ENCODE measurements at regions not wholly inside any gene's neighbourhood (a gene's known extent, or its start where the extent isn't known, plus 50 kb on each side); places are given as distances from the start of the nearest gene placed in this dataset.

- H3K36me3 Mint-ChIP-seq (ENCODE audit: insufficient read depth, unreplicated experiment), result no peaks in the 10 kb centered on the region
- Histone ChIP-seq H3K27me3 (replicated peaks; ENCODE audit: control insufficient read depth, insufficient read depth, low read length) (no peaks in the 10 kb centered on the region), H3K36me3 (ENCODE audit: control insufficient read depth, insufficient read depth, low read length) (no peaks in the 10 kb centered on the region), H3K9me3 (no peaks in the 10 kb centered on the region), H3K4me1 (no peaks in the 10 kb centered on the region), H3K4me3 (ENCODE audit: low read depth, low read length) (no peak overlapping the region)
- CTCF ChIA-PET, result no interaction called here
- POLR2A ChIA-PET, result no interaction called here
- peaks cover 8% of the 10 kb centered on the region for H3K9me3 Mint-ChIP-seq (ENCODE audit: unreplicated experiment)
- no peak for DNase-seq
- no peaks in the 10 kb centered on the region for H3K27me3 Mint-ChIP-seq (ENCODE audit: insufficient read depth, unreplicated experiment)
- intact Hi-C loops (cut with micrococcal nuclease; ENCODE audit: unreplicated experiment), result no loop called here
- no TSS peak for BruUV-seq (replicated peaks)
- no peak overlapping the region for H3K4me3 Mint-ChIP-seq (ENCODE audit: unreplicated experiment)
- TF ChIP-seq CTCF (IDR thresholded peaks at IDR 0.05; ENCODE audit: insufficient read depth in 1 of 2, low read depth in 1 of 2, low read length in 1 of 2, severe bottlenecking in 1 of 2, unreplicated experiment in 1 of 2), result no peak
- H3K4me1 Mint-ChIP-seq (ENCODE audit: low read depth, unreplicated experiment), result no peaks in the 10 kb centered on the region
- H3K27ac Mint-ChIP-seq (ENCODE audit: unreplicated experiment), result no peak overlapping the region
Measured at GRCh38 chr4:181737744-181738143, 505.5 kb upstream of the TENM3 start.

GRCh38 chr4:181739031-181739430 is 504.2 kb upstream of the TENM3 start:
- ChIA-PET CTCF (no interaction called here), POLR2A (no interaction called here)
- H3K27me3 ChIP-seq (replicated peaks; ENCODE audit: control insufficient read depth, insufficient read depth, low read length), result no peaks in the 10 kb centered on the region
- no peak for TF ChIP-seq CTCF (IDR thresholded peaks at IDR 0.05; ENCODE audit: insufficient read depth in 1 of 2, low read depth in 1 of 2, low read length in 1 of 2, severe bottlenecking in 1 of 2, unreplicated experiment in 1 of 2)
- no peaks in the 10 kb centered on the region for H3K36me3 ChIP-seq (ENCODE audit: control insufficient read depth, insufficient read depth, low read length)
- no peaks in the 10 kb centered on the region for H3K9me3 ChIP-seq
- H3K27ac Mint-ChIP-seq (ENCODE audit: unreplicated experiment), result no peak overlapping the region
- H3K4me1 ChIP-seq, result no peaks in the 10 kb centered on the region
- no peak overlapping the region for H3K4me3 ChIP-seq (ENCODE audit: low read depth, low read length)
- no peak for DNase-seq
- no peaks in the 10 kb centered on the region for H3K4me1 Mint-ChIP-seq (ENCODE audit: low read depth, unreplicated experiment)
- peaks cover 9% of the 10 kb centered on the region for H3K9me3 Mint-ChIP-seq (ENCODE audit: unreplicated experiment)
- no TSS peak for BruUV-seq (replicated peaks)
- intact Hi-C loops (cut with micrococcal nuclease; ENCODE audit: unreplicated experiment), result no loop called here
- no peaks in the 10 kb centered on the region for H3K27me3 Mint-ChIP-seq (ENCODE audit: insufficient read depth, unreplicated experiment)
- H3K36me3 Mint-ChIP-seq (ENCODE audit: insufficient read depth, unreplicated experiment), result no peaks in the 10 kb centered on the region
- no peak overlapping the region for H3K4me3 Mint-ChIP-seq (ENCODE audit: unreplicated experiment)

GRCh38 chr4:181741513-181741912 is 501.7 kb upstream of the TENM3 start:
- Mint-ChIP-seq H3K9me3 (ENCODE audit: unreplicated experiment) (peaks cover 9% of the 10 kb centered on the region), H3K27me3 (ENCODE audit: insufficient read depth, unreplicated experiment) (no peaks in the 10 kb centered on the region), H3K4me3 (ENCODE audit: unreplicated experiment) (no peak overlapping the region), H3K27ac (ENCODE audit: unreplicated experiment) (no peak overlapping the region), H3K36me3 (ENCODE audit: insufficient read depth, unreplicated experiment) (no peaks in the 10 kb centered on the region), H3K4me1 (ENCODE audit: low read depth, unreplicated experiment) (no peaks in the 10 kb centered on the region)
- TF ChIP-seq CTCF (IDR thresholded peaks at IDR 0.05; ENCODE audit: insufficient read depth in 1 of 2, low read depth in 1 of 2, low read length in 1 of 2, severe bottlenecking in 1 of 2, unreplicated experiment in 1 of 2), result no peak
- Histone ChIP-seq H3K9me3 (no peaks in the 10 kb centered on the region), H3K36me3 (ENCODE audit: control insufficient read depth, insufficient read depth, low read length) (no peaks in the 10 kb centered on the region), H3K4me3 (ENCODE audit: low read depth, low read length) (no peak overlapping the region), H3K4me1 (no peaks in the 10 kb centered on the region), H3K27me3 (replicated peaks; ENCODE audit: control insufficient read depth, insufficient read depth, low read length) (no peaks in the 10 kb centered on the region)
- no TSS peak for BruUV-seq (replicated peaks)
- ChIA-PET POLR2A (no interaction called here), CTCF (no interaction called here)
- intact Hi-C loops (cut with micrococcal nuclease; ENCODE audit: unreplicated experiment), result no loop called here
- DNase-seq, result no peak

Data from Caco-2 (cell line).